Natural killer cell (primary cell): ENCODE measurements at regions not wholly inside any gene's neighbourhood (a gene's known extent, or its start where the extent isn't known, plus 50 kb on each side); places are given as distances from the start of the nearest gene placed in this dataset.

Experiments
- ATAC-seq, 3 donors: fragments of 150-1000 bp in 2 of 3; fragments of 200-7000 bp in 1 of 3; cut with Tn5 transposase; 1 replicate in 1 of 3; 2 replicates in 2 of 3; pipeline ENCODE4 v1.10.0; 2021; ENCODE audit warnings: mild to moderate bottlenecking in 2 of 3, moderate library complexity in 2 of 3
- DNase-seq, 2 donors: peaks; one replicate each; pipeline versions ENCODE4 v3.0.0 to v3.0.0-alpha.2; 2013 to 2021; ENCODE audit warnings: mixed read lengths in 1 of 2
- H3K27ac ChIP-seq: one replicate; pipeline ENCODE4 v1.5.1; 2013; ENCODE audit warnings: mild to moderate bottlenecking, low read length
- H3K27me3 ChIP-seq: one replicate; pipeline ENCODE4 v1.6.1; 2013; ENCODE audit warnings: low read length; ENCODE audit not compliant: control insufficient read depth, insufficient read depth
- H3K36me3 ChIP-seq: one replicate; pipeline ENCODE4 v1.6.1; 2013; ENCODE audit warnings: low read length; ENCODE audit not compliant: control insufficient read depth, insufficient read depth
- H3K4me1 ChIP-seq: one replicate; pipeline ENCODE4 v1.6.1; 2013; ENCODE audit warnings: low read length; ENCODE audit not compliant: control insufficient read depth, insufficient read depth
- H3K4me3 ChIP-seq: one replicate; pipeline ENCODE4 v1.5.1; 2013; ENCODE audit warnings: low read length
- H3K9me3 ChIP-seq: one replicate; pipeline ENCODE4 v1.6.1; 2013; ENCODE audit warnings: low read length; ENCODE audit not compliant: control insufficient read depth, insufficient read depth
- H3K27ac Mint-ChIP-seq, 2 donors: one replicate each; pipeline ENCODE4 v1.8.0; 2022; ENCODE audit warnings: mild to moderate bottlenecking in 2 of 2, mixed read lengths in 2 of 2, moderate library complexity in 1 of 2
- H3K27me3 Mint-ChIP-seq, 2 donors: one replicate each; pipeline ENCODE4 v1.8.0; 2022; ENCODE audit warnings: low read depth in 2 of 2, mixed read lengths in 2 of 2
- H3K36me3 Mint-ChIP-seq: one replicate; pipeline ENCODE4 v1.8.0; 2022; ENCODE audit warnings: mixed read lengths
- H3K4me1 Mint-ChIP-seq, 2 donors: one replicate each; pipeline ENCODE4 v1.8.0; 2022; ENCODE audit warnings: mixed read lengths in 2 of 2
- H3K4me3 Mint-ChIP-seq: one replicate; pipeline ENCODE4 v1.8.0; 2022; ENCODE audit warnings: mild to moderate bottlenecking, moderate library complexity, mixed read lengths
- H3K9me3 Mint-ChIP-seq, 2 donors: one replicate each; pipeline ENCODE4 v1.8.0; 2022; ENCODE audit warnings: mixed read lengths in 2 of 2
- WGBS: methylation state at CpG from one replicate; pipeline ENCODE4 v1.1.7; 2013; ENCODE audit warnings: missing lambda C conversion rate; ENCODE audit not compliant: insufficient coverage; 5-methylcytosine and 5-hydroxymethylcytosine counted together
- intact Hi-C: fragments of 100-400 bp; cut with micrococcal nuclease; formaldehyde crosslinking; loops from one replicate; pipeline ENCODE4 v1.14.2; 2022
- TF ChIP-seq, protein P1 (sequence below): fragments of 200-600 bp; IDR thresholded peaks from one replicate; pipeline ENCODE4 v1.8.0; 2022; ENCODE audit warnings: antibody characterized with exemption

DNA sequence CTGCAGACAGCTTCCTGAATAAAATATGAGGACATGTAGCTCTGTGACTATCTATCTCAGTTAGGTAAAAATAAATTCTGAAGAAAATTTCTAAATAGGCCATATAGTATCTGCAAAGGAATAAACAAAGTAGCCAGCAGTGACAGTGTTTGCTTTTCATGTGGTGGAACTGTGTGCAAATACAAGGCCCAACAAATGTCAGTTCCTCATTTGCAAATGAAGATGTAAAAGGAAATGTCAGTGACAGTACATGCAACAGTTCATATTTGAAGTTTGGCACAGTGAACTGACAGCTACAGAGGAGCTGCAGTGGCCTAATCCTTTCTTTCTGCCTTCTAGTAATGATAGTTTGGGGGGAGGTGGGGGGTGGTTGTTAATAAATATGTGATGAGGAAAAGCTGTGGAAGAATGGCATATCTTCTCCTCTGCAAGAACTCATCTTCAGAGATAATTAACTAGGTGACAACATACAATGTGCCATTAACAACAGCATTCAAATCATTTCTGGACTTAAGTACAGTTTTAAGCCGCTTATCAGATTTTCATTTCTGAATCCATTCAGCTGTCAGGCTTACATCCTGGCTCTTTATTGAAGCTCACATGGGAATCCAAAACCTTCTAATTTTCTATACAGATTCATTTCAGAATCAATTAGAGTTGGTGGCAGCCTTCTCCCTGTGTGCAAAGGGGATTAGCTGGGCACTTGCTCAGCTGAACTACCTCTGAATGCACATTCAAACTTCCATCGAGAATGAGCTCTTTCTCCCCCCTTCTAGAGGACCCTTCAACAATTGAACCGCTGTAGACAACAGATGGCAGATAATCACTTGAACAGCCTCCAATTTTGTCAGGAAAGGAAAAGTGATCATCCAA, 1059.0 kb upstream of the EPHA7 start:
- H3K4me3 Mint-ChIP-seq, result no peak overlapping the region
- no peak overlapping the region for H3K27ac Mint-ChIP-seq
- Histone ChIP-seq H3K4me3 (no peak overlapping the region), H3K36me3 (no peaks in the 10 kb centered on the region), H3K27ac (no peak overlapping the region), H3K4me1 (no peaks in the 10 kb centered on the region), H3K9me3 (no peaks in the 10 kb centered on the region), H3K27me3 (no peaks in the 10 kb centered on the region)
- TF ChIP-seq, protein P1, sequence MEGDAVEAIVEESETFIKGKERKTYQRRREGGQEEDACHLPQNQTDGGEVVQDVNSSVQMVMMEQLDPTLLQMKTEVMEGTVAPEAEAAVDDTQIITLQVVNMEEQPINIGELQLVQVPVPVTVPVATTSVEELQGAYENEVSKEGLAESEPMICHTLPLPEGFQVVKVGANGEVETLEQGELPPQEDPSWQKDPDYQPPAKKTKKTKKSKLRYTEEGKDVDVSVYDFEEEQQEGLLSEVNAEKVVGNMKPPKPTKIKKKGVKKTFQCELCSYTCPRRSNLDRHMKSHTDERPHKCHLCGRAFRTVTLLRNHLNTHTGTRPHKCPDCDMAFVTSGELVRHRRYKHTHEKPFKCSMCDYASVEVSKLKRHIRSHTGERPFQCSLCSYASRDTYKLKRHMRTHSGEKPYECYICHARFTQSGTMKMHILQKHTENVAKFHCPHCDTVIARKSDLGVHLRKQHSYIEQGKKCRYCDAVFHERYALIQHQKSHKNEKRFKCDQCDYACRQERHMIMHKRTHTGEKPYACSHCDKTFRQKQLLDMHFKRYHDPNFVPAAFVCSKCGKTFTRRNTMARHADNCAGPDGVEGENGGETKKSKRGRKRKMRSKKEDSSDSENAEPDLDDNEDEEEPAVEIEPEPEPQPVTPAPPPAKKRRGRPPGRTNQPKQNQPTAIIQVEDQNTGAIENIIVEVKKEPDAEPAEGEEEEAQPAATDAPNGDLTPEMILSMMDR, result no peak
- ATAC-seq, result no peak
- no peak for DNase-seq
- peaks cover 10 to 21% of the 10 kb centered on the region in 2 donors for H3K9me3 Mint-ChIP-seq
- no peaks in the 10 kb centered on the region for H3K27me3 Mint-ChIP-seq
- no peaks in the 10 kb centered on the region for H3K4me1 Mint-ChIP-seq
- intact Hi-C loops, result no loop called here
- H3K36me3 Mint-ChIP-seq, result no peaks in the 10 kb centered on the region
- WGBS, result 77% methylated on average over 3 of the region's 3 CpGs

DNA sequence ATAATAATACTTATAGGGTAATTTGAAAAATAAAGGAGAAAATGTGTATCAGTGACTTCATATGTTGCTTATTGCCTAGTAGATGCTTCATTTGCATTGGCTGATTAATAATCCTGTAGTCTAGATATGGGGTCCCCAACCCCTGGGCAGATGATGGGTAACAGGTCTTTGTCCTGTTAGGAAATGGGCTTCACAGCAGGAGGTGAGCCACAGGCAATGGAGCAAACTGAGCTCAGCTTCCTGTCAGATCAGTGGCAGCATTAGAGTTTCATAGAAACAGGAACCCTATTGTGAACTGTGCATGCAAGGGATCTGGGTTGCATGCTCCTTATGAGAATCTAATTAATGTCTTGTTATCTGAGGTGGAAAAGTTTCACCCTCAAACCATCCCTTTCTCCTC, 1049.5 kb upstream of the EPHA7 start:
- Mint-ChIP-seq H3K4me1 (no peaks in the 10 kb centered on the region), H3K9me3 (peaks cover 4 to 12% of the 10 kb centered on the region in 2 donors), H3K4me3 (no peak overlapping the region), H3K36me3 (peaks cover 7% of the 10 kb centered on the region), H3K27me3 (no peaks in the 10 kb centered on the region), H3K27ac (no peak overlapping the region)
- Histone ChIP-seq H3K4me3 (no peak overlapping the region), H3K9me3 (no peaks in the 10 kb centered on the region), H3K27me3 (no peaks in the 10 kb centered on the region), H3K36me3 (no peaks in the 10 kb centered on the region), H3K4me1 (no peaks in the 10 kb centered on the region), H3K27ac (no peak overlapping the region)
- no peak for DNase-seq
- no peak for ATAC-seq
- intact Hi-C loops, result no loop called here
- TF ChIP-seq, protein P1, result no peak

DNA sequence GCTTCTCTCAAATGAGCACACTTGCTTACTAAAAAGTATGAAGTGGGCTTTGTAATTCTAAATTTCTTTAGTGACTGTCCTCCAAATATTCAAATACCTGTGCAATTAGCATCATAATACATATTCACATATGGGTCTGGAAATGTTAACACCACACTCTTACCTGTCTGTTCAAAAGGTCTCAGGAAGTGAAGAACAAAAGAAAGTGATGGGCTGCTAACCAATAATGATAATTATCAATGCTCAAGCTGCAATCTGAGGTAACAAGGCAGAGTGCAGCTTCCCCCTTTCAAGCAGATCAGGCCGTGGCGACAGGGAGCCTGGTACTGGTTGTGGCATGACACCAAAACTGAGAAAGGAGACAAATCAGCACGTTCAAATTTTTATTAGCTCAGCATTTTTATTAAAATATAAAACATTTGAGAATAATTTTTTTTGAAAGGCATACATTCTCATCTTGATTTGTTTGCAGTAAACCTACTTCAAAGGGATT, 1044.7 kb upstream of the EPHA7 start:
- Histone ChIP-seq H3K4me3 (no peak overlapping the region), H3K9me3 (peaks cover 9% of the 10 kb centered on the region), H3K4me1 (no peaks in the 10 kb centered on the region), H3K27ac (no peak overlapping the region), H3K36me3 (no peaks in the 10 kb centered on the region), H3K27me3 (no peaks in the 10 kb centered on the region)
- intact Hi-C loops, result no loop called here
- no peaks in the 10 kb centered on the region for H3K36me3 Mint-ChIP-seq
- H3K27me3 Mint-ChIP-seq, result no peaks in the 10 kb centered on the region
- no peaks in the 10 kb centered on the region for H3K4me1 Mint-ChIP-seq
- TF ChIP-seq, protein P1, result no peak
- WGBS, result 50% methylated on average over 2 of the region's 3 CpGs
- DNase-seq (no peak), ATAC-seq (no peak)
- no peak overlapping the region for H3K27ac Mint-ChIP-seq
- H3K9me3 Mint-ChIP-seq, result peaks cover 13 to 26% of the 10 kb centered on the region in 2 donors
- H3K4me3 Mint-ChIP-seq, result no peak overlapping the region
